HEK293 (cell line): ENCODE measurements at regions not wholly inside any gene's neighbourhood (a gene's known extent, or its start where the extent isn't known, plus 50 kb on each side); places are given as distances from the start of the nearest gene placed in this dataset.
A peak's percentile ranks its signal among the peaks of the same experiment; 100 is the strongest.

Source experiments
- CTCF ChIA-PET: fragments of 350-600 bp; formaldehyde crosslinking; extraction: SDS; loops from one replicate; lab custom pipeline; 2021; ENCODE audit warnings: antibody characterized with exemption; lab: Yijun Ruan, JAX
- POLR2A ChIA-PET: fragments of 300-600 bp; formaldehyde crosslinking; extraction: SDS; loops from one replicate; lab custom pipeline; 2020; ENCODE audit warnings: antibody characterized with exemption, inconsistent platforms; lab: Yijun Ruan, JAX
- H3K27ac ChIP-seq: fragments of 200-500 bp; sonication (Bioruptor generic); 2 replicates; pipeline ENCODE4 v1.5.1; 2014; ENCODE audit warnings: low read depth, low read length, control low read depth, inconsistent platforms; ENCODE audit errors: extremely low read depth
- H3K36me3 ChIP-seq, 2 experiments: fragments of 200-500 bp in 1 of 2; sonication (Bioruptor generic) in 1 of 2; 1 replicate in 1 of 2; 2 replicates in 1 of 2; pipeline ENCODE4 v1.5.1; 2014 to 2017; ENCODE audit warnings: inconsistent platforms in 2 of 2, low read length in 2 of 2; ENCODE audit not compliant: control insufficient read depth in 2 of 2, insufficient read depth in 1 of 2
- H3K4me1 ChIP-seq: fragments of 200-500 bp; sonication (Bioruptor generic); 2 replicates; pipeline ENCODE4 v1.5.1; 2014; ENCODE audit warnings: mild to moderate bottlenecking, low read length, inconsistent platforms; ENCODE audit not compliant: control insufficient read depth, insufficient read depth
- H3K4me3 ChIP-seq: 2 replicates; pipeline ENCODE4 v1.5.1; 2011; ENCODE audit warnings: low read depth, mild to moderate bottlenecking, control low read depth, low read length, moderate library complexity
- H3K9me3 ChIP-seq: fragments of 200-500 bp; sonication (Bioruptor generic); 2 replicates; pipeline ENCODE4 v1.5.1; 2014; ENCODE audit warnings: low read depth, low read length, inconsistent platforms; ENCODE audit not compliant: control insufficient read depth, insufficient read depth
- BCL11A ChIP-seq: fragments of 450-650 bp; formaldehyde crosslinking; IDR thresholded peaks from 2 replicates; pipeline ENCODE4 v1.5.1; 2016; ENCODE audit warnings: low read depth, missing biosample characterization, missing genetic modification characterization
- GLIS2 ChIP-seq: fragments of 450-650 bp; formaldehyde crosslinking; IDR thresholded peaks from 2 replicates; pipeline ENCODE4 v1.5.1; 2016; ENCODE audit warnings: missing biosample characterization, missing genetic modification characterization
- REPIN1 ChIP-seq: fragments of 450-650 bp; formaldehyde crosslinking; IDR thresholded peaks from 2 replicates; pipeline ENCODE4 v1.5.1; 2017; ENCODE audit warnings: missing biosample characterization, missing genetic modification characterization, low read depth
- SCRT1 ChIP-seq: fragments of 450-650 bp; formaldehyde crosslinking; IDR thresholded peaks from 2 replicates; pipeline ENCODE4 v1.5.1; 2016; ENCODE audit warnings: missing biosample characterization, missing genetic modification characterization, borderline replicate concordance
- SCRT2 ChIP-seq: fragments of 450-650 bp; formaldehyde crosslinking; IDR thresholded peaks from 2 replicates; pipeline ENCODE4 v1.5.1; 2016; ENCODE audit warnings: missing biosample characterization, missing genetic modification characterization
- SETDB1 ChIP-seq: IDR thresholded peaks from one replicate; pipeline ENCODE4 v1.6.1; 2017; ENCODE audit warnings: mild to moderate bottlenecking, low read length, moderate library complexity, mixed read lengths; ENCODE audit not compliant: insufficient read length
- TRIM28 ChIP-seq: IDR thresholded peaks from 2 replicates; pipeline ENCODE4 v1.6.1; 2011; ENCODE audit warnings: low read length, control low read depth, borderline replicate concordance
- YY2 ChIP-seq: fragments of 450-650 bp; formaldehyde crosslinking; IDR thresholded peaks from 2 replicates; pipeline ENCODE4 v1.5.1; 2016; ENCODE audit warnings: missing biosample characterization, missing genetic modification characterization
- ZBTB21 ChIP-seq: fragments of 450-650 bp; formaldehyde crosslinking; IDR thresholded peaks from 2 replicates; pipeline ENCODE4 v1.5.1; 2017; ENCODE audit warnings: missing biosample characterization, missing genetic modification characterization
- ZNF132 ChIP-seq: fragments of 450-650 bp; formaldehyde crosslinking; IDR thresholded peaks from 2 replicates; pipeline ENCODE4 v1.5.1; 2017; ENCODE audit warnings: missing biosample characterization, missing genetic modification characterization, borderline replicate concordance
- ZNF148 ChIP-seq: fragments of 450-650 bp; formaldehyde crosslinking; IDR thresholded peaks from 2 replicates; pipeline ENCODE4 v1.5.0; 2017; ENCODE audit warnings: missing biosample characterization, missing genetic modification characterization, borderline replicate concordance
- ZNF155 ChIP-seq: fragments of 450-650 bp; formaldehyde crosslinking; IDR thresholded peaks from 2 replicates; pipeline ENCODE4 v1.5.1; 2016; ENCODE audit warnings: missing biosample characterization, missing genetic modification characterization
- ZNF169 ChIP-seq: fragments of 450-650 bp; formaldehyde crosslinking; IDR thresholded peaks from 2 replicates; pipeline ENCODE4 v1.5.1; 2016; ENCODE audit warnings: missing biosample characterization, missing genetic modification characterization
- ZNF280D ChIP-seq: fragments of 450-650 bp; formaldehyde crosslinking; IDR thresholded peaks from 2 replicates; pipeline ENCODE4 v1.5.1; 2016; ENCODE audit warnings: missing biosample characterization, missing genetic modification characterization
- ZNF549 ChIP-seq: fragments of 450-650 bp; IDR thresholded peaks from 2 replicates; pipeline ENCODE4 v1.5.1; 2018; ENCODE audit warnings: missing biosample characterization, missing genetic modification characterization, mild to moderate bottlenecking, inconsistent platforms, moderate library complexity
- ZNF610 ChIP-seq: fragments of 450-650 bp; formaldehyde crosslinking; IDR thresholded peaks from 2 replicates; pipeline ENCODE4 v1.5.1; 2016; ENCODE audit warnings: missing biosample characterization, missing genetic modification characterization, borderline replicate concordance
- ZNF776 ChIP-seq: fragments of 450-650 bp; formaldehyde crosslinking; IDR thresholded peaks from 2 replicates; pipeline ENCODE4 v1.5.0; 2017; ENCODE audit warnings: missing biosample characterization, missing genetic modification characterization, borderline replicate concordance
- ZNF785 ChIP-seq: fragments of 450-650 bp; formaldehyde crosslinking; IDR thresholded peaks from 2 replicates; pipeline ENCODE4 v1.5.1; 2016; ENCODE audit warnings: missing biosample characterization, missing genetic modification characterization
- ZSCAN4 ChIP-seq: fragments of 450-650 bp; formaldehyde crosslinking; IDR thresholded peaks from 2 replicates; pipeline ENCODE4 v1.5.1; 2017; ENCODE audit warnings: missing biosample characterization, missing genetic modification characterization
- TF ChIP-seq, protein P1 (sequence below): fragments of 450-650 bp; formaldehyde crosslinking; IDR thresholded peaks from 2 replicates; pipeline ENCODE4 v1.5.1; 2016; ENCODE audit warnings: missing biosample characterization, missing genetic modification characterization
- TF ChIP-seq, protein P2 (sequence below): fragments of 450-650 bp; formaldehyde crosslinking; IDR thresholded peaks from 2 replicates; pipeline ENCODE4 v1.5.1; 2017; ENCODE audit warnings: missing biosample characterization, mild to moderate bottlenecking, missing genetic modification characterization, moderate library complexity

GRCh38 chr3:104903064-104903463, 463.6 kb upstream of the ALCAM start:
- H3K4me1 ChIP-seq: no peaks in the 10 kb centered on the region
- no peak for TF ChIP-seq ZNF155
- TF ChIP-seq SCRT1 (tag by site-specific recombination): no peak
- TF ChIP-seq, protein P1, sequence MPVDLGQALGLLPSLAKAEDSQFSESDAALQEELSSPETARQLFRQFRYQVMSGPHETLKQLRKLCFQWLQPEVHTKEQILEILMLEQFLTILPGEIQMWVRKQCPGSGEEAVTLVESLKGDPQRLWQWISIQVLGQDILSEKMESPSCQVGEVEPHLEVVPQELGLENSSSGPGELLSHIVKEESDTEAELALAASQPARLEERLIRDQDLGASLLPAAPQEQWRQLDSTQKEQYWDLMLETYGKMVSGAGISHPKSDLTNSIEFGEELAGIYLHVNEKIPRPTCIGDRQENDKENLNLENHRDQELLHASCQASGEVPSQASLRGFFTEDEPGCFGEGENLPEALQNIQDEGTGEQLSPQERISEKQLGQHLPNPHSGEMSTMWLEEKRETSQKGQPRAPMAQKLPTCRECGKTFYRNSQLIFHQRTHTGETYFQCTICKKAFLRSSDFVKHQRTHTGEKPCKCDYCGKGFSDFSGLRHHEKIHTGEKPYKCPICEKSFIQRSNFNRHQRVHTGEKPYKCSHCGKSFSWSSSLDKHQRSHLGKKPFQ: no peak
- no peak for TF ChIP-seq YY2
- TF ChIP-seq TRIM28: peak; percentile 53; the same call in 1 of the 2 replicates
- TF ChIP-seq ZNF776: no peak
- no peak for TF ChIP-seq ZNF280D (tag by site-specific recombination)
- no peak for TF ChIP-seq ZNF610 (tag by site-specific recombination)
- TF ChIP-seq ZSCAN4 (tag by site-specific recombination): no peak
- peak; percentile 89 for TF ChIP-seq ZNF549 (tag by site-specific recombination)
- no peak for TF ChIP-seq BCL11A (tag by site-specific recombination)
- no peak for TF ChIP-seq SCRT2 (tag by site-specific recombination)
- TF ChIP-seq, protein P2, sequence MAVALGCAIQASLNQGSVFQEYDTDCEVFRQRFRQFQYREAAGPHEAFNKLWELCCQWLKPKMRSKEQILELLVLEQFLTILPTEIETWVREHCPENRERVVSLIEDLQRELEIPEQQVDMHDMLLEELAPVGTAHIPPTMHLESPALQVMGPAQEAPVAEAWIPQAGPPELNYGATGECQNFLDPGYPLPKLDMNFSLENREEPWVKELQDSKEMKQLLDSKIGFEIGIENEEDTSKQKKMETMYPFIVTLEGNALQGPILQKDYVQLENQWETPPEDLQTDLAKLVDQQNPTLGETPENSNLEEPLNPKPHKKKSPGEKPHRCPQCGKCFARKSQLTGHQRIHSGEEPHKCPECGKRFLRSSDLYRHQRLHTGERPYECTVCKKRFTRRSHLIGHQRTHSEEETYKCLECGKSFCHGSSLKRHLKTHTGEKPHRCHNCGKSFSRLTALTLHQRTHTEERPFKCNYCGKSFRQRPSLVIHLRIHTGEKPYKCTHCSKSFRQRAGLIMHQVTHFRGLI (tag by site-specific recombination): no peak
- TF ChIP-seq SETDB1: peak; percentile 59
- TF ChIP-seq ZBTB21 (tag by site-specific recombination): no peak
- TF ChIP-seq ZNF785 (tag by site-specific recombination): no peak
- TF ChIP-seq GLIS2 (tag by site-specific recombination): no peak
- no peak for TF ChIP-seq ZNF148 (tag by site-specific recombination)
- TF ChIP-seq ZNF132: no peak
- no peak for TF ChIP-seq REPIN1 (tag by site-specific recombination)
- no peak for TF ChIP-seq ZNF169
- no peak overlapping the region for H3K27ac ChIP-seq
- no peaks in the 10 kb centered on the region for H3K9me3 ChIP-seq
- CTCF ChIA-PET: interaction anchor here (0.7 kb wide), 1 partner anchor 464 kb away, joined by 3 read pairs; the partner anchor contains the start of gene ALCAM
- H3K4me3 ChIP-seq: no peak overlapping the region
- POLR2A ChIA-PET: no interaction called here
- H3K36me3 ChIP-seq: no peaks in the 10 kb centered on the region
